ENCODE measurements at regions not wholly inside any gene's neighbourhood (a gene's known extent, or its start where the extent isn't known, plus 50 kb on each side); places are given as distances from the start of the nearest gene placed in this dataset.

- ChIA-PET POLR2A (ENCODE audit: unreplicated experiment) (no interaction called here), CTCF (no interaction called here)
- H3K4me1 ChIP-seq (replicated peaks; ENCODE audit: insufficient read depth) = no peaks in the 10 kb centered on the region
- no peaks in the 10 kb centered on the region for H3K9me3 ChIP-seq (ENCODE audit: insufficient read depth, low read depth)
- no peak for DNase-seq
- H3K36me3 ChIP-seq (ENCODE audit: low read depth) = no peaks in the 10 kb centered on the region
- no TSS peak for BruUV-seq (replicated peaks)
- H3K4me3 ChIP-seq = no peak overlapping the region
- H3K4me2 ChIP-seq = no peak overlapping the region
- no peak for TF ChIP-seq EZH2 (IDR thresholded peaks at IDR 0.05; ENCODE audit: low read depth)
- no peak for TF ChIP-seq CTCF (conservative IDR thresholded peaks at IDR 0.05)
- no peaks in the 10 kb centered on the region for H4K20me1 ChIP-seq (ENCODE audit: insufficient read depth)
- no peaks in the 10 kb centered on the region for H3K79me2 ChIP-seq (ENCODE audit: low read depth)
- H3F3A ChIP-seq (ENCODE audit: insufficient read depth, low read depth) = no peaks in the 10 kb centered on the region
- intact Hi-C loops (cut with micrococcal nuclease; ENCODE audit: unreplicated experiment) = no loop called here
- no peak overlapping the region; the same call in 1 of the 2 replicates for H2AFZ ChIP-seq
- H3K9me2 ChIP-seq (ENCODE audit: insufficient read depth) = no peaks in the 10 kb centered on the region
- H3K27me3 ChIP-seq (ENCODE audit: insufficient read depth, low read depth) = no peaks in the 10 kb centered on the region
- H3K27ac ChIP-seq = no peak overlapping the region
Measured at GRCh38 chr6:67679566-67680296, 955.4 kb upstream of the ADGRB3 start.

GRCh38 chr6:67676892-67677291 lies 958.2 kb upstream of the ADGRB3 start:
- H4K20me1 ChIP-seq (ENCODE audit: insufficient read depth) = no peaks in the 10 kb centered on the region
- H3K27ac ChIP-seq = no peak overlapping the region
- no peaks in the 10 kb centered on the region for H3K4me1 ChIP-seq (replicated peaks; ENCODE audit: insufficient read depth)
- H3K36me3 ChIP-seq (ENCODE audit: low read depth) = no peaks in the 10 kb centered on the region
- CTCF ChIA-PET = no interaction called here
- H3K27me3 ChIP-seq (ENCODE audit: insufficient read depth, low read depth) = no peaks in the 10 kb centered on the region
- H2AFZ ChIP-seq = no peak overlapping the region
- no peak overlapping the region for H3K4me3 ChIP-seq
- intact Hi-C loops (cut with micrococcal nuclease; ENCODE audit: unreplicated experiment) = no loop called here
- POLR2A ChIA-PET (ENCODE audit: unreplicated experiment) = no interaction called here
- H3K9me2 ChIP-seq (ENCODE audit: insufficient read depth) = no peaks in the 10 kb centered on the region
- TF ChIP-seq CTCF (conservative IDR thresholded peaks at IDR 0.05) (no peak), EZH2 (IDR thresholded peaks at IDR 0.05; ENCODE audit: low read depth) (no peak)
- BruUV-seq (replicated peaks) = no TSS peak
- no peak overlapping the region for H3K4me2 ChIP-seq
- H3K79me2 ChIP-seq (ENCODE audit: low read depth) = no peaks in the 10 kb centered on the region
- no peak for DNase-seq
- no peaks in the 10 kb centered on the region for H3F3A ChIP-seq (ENCODE audit: insufficient read depth, low read depth)
- no peaks in the 10 kb centered on the region for H3K9me3 ChIP-seq (ENCODE audit: insufficient read depth, low read depth)

- no peak for DNase-seq
- no peaks in the 10 kb centered on the region for H4K20me1 ChIP-seq (ENCODE audit: insufficient read depth)
- H3K27me3 ChIP-seq (ENCODE audit: insufficient read depth, low read depth) = no peaks in the 10 kb centered on the region
- BruUV-seq (replicated peaks) = no TSS peak
- no peaks in the 10 kb centered on the region for H3K9me2 ChIP-seq (ENCODE audit: insufficient read depth)
- intact Hi-C loops (cut with micrococcal nuclease; ENCODE audit: unreplicated experiment) = no loop called here
- H3K36me3 ChIP-seq (ENCODE audit: low read depth) = no peaks in the 10 kb centered on the region
- ChIA-PET POLR2A (ENCODE audit: unreplicated experiment) (no interaction called here), CTCF (no interaction called here)
- no peak overlapping the region for H2AFZ ChIP-seq
- no peak overlapping the region for H3K4me3 ChIP-seq
- H3K9me3 ChIP-seq (ENCODE audit: insufficient read depth, low read depth) = no peaks in the 10 kb centered on the region
- H3K27ac ChIP-seq = no peak overlapping the region
- H3K79me2 ChIP-seq (ENCODE audit: low read depth) = no peaks in the 10 kb centered on the region
- H3K4me2 ChIP-seq = no peak overlapping the region
- H3K4me1 ChIP-seq (replicated peaks; ENCODE audit: insufficient read depth) = no peaks in the 10 kb centered on the region
- TF ChIP-seq EZH2 (IDR thresholded peaks at IDR 0.05; ENCODE audit: low read depth) (no peak), CTCF (conservative IDR thresholded peaks at IDR 0.05) (no peak)
- no peaks in the 10 kb centered on the region for H3F3A ChIP-seq (ENCODE audit: insufficient read depth, low read depth)
Measured at GRCh38 chr6:67667637-67668422, 967.3 kb upstream of the ADGRB3 start.

Measured in PC-9 (cell line).